ENCODE measurements at regions not wholly inside any gene's neighbourhood (a gene's known extent, or its start where the extent isn't known, plus 50 kb on each side); places are given as distances from the start of the nearest gene placed in this dataset.

GRCh38 chr3:150210461-150211110, 197.5 kb upstream of the TSC22D2 start:
- TF ChIP-seq EZH2phosphoT487 (IDR thresholded peaks at IDR 0.05; ENCODE audit: low read depth, severe bottlenecking, unreplicated experiment) (no peak), EZH2 (IDR thresholded peaks at IDR 0.05; ENCODE audit: borderline replicate concordance) (no peak), CTCF (IDR thresholded peaks at IDR 0.05; ENCODE audit: poor library complexity) (no peak)
- Histone ChIP-seq H3K79me2 (no peaks in the 10 kb centered on the region), H3K4me1 (ENCODE audit: insufficient read depth) (peaks cover 2% of the 10 kb centered on the region), H4K20me1 (ENCODE audit: insufficient read depth, poor library complexity, severe bottlenecking) (no peaks in the 10 kb centered on the region), H2AFZ (no peak overlapping the region), H3K4me3 (no peak overlapping the region), H3K9me2 (replicated peaks; ENCODE audit: insufficient read depth) (no peaks in the 10 kb centered on the region), H3K27me3 (no peaks in the 10 kb centered on the region), H3K9me3 (ENCODE audit: low read depth) (no peaks in the 10 kb centered on the region), H3K27ac (no peak overlapping the region), H3K4me2 (no peak overlapping the region), H3K36me3 (replicated peaks; ENCODE audit: insufficient read depth, low read depth) (no peaks in the 10 kb centered on the region)
- WGBS (ENCODE audit: low lambda C conversion rate, missing lambda C conversion rate) = 76% methylated on average over 4 of the region's 4 CpGs
- DNase-seq (ENCODE audit: low spot score) = no peak

GRCh38 chr3:150203273-150203672, 204.8 kb upstream of the TSC22D2 start:
- Histone ChIP-seq H3K27ac (peak overlapping the region; percentile 16), H2AFZ (no peak overlapping the region), H3K27me3 (no peaks in the 10 kb centered on the region), H3K4me2 (no peak overlapping the region), H3K4me1 (ENCODE audit: insufficient read depth) (no peaks in the 10 kb centered on the region), H3K9me2 (replicated peaks; ENCODE audit: insufficient read depth) (no peaks in the 10 kb centered on the region), H4K20me1 (ENCODE audit: insufficient read depth, poor library complexity, severe bottlenecking) (no peaks in the 10 kb centered on the region), H3K9me3 (ENCODE audit: low read depth) (no peaks in the 10 kb centered on the region), H3K79me2 (no peaks in the 10 kb centered on the region), H3K4me3 (no peak overlapping the region), H3K36me3 (replicated peaks; ENCODE audit: insufficient read depth, low read depth) (no peaks in the 10 kb centered on the region)
- no peak for DNase-seq (ENCODE audit: low spot score)
- 82% methylated on average over 5 of the region's 5 CpGs for WGBS (ENCODE audit: low lambda C conversion rate, missing lambda C conversion rate)
- TF ChIP-seq EZH2phosphoT487 (IDR thresholded peaks at IDR 0.05; ENCODE audit: low read depth, severe bottlenecking, unreplicated experiment) = no peak
- no peak for TF ChIP-seq CTCF (IDR thresholded peaks at IDR 0.05; ENCODE audit: poor library complexity)
- TF ChIP-seq EZH2 (IDR thresholded peaks at IDR 0.05; ENCODE audit: borderline replicate concordance) = no peak

- no peaks in the 10 kb centered on the region for H3K9me2 ChIP-seq (replicated peaks; ENCODE audit: insufficient read depth)
- no peak overlapping the region for H2AFZ ChIP-seq
- TF ChIP-seq EZH2phosphoT487 (IDR thresholded peaks at IDR 0.05; ENCODE audit: low read depth, severe bottlenecking, unreplicated experiment) (no peak), EZH2 (IDR thresholded peaks at IDR 0.05; ENCODE audit: borderline replicate concordance) (no peak), CTCF (IDR thresholded peaks at IDR 0.05; ENCODE audit: poor library complexity) (no peak)
- no peaks in the 10 kb centered on the region for H4K20me1 ChIP-seq (ENCODE audit: insufficient read depth, poor library complexity, severe bottlenecking)
- H3K4me3 ChIP-seq = no peak overlapping the region
- no peaks in the 10 kb centered on the region for H3K9me3 ChIP-seq (ENCODE audit: low read depth)
- no peaks in the 10 kb centered on the region for H3K4me1 ChIP-seq (ENCODE audit: insufficient read depth)
- H3K4me2 ChIP-seq = no peak overlapping the region
- no peaks in the 10 kb centered on the region for H3K36me3 ChIP-seq (replicated peaks; ENCODE audit: insufficient read depth, low read depth)
- H3K79me2 ChIP-seq = no peaks in the 10 kb centered on the region
- DNase-seq (ENCODE audit: low spot score) = no peak
- peak overlapping the region; percentile 16 for H3K27ac ChIP-seq
- no peaks in the 10 kb centered on the region for H3K27me3 ChIP-seq
- 82% methylated on average over 1 of the region's 1 CpG for WGBS (ENCODE audit: low lambda C conversion rate, missing lambda C conversion rate)
These were observed 205.4 kb upstream of the TSC22D2 start for GRCh38 chr3:150202711-150203110.

Measured in hepatocyte (in vitro differentiated cells).